HEK293T (cell line): ENCODE measurements at regions not wholly inside any gene's neighbourhood (a gene's known extent, or its start where the extent isn't known, plus 50 kb on each side); places are given as distances from the start of the nearest gene placed in this dataset.

Experiments
- CTCF ChIA-PET: fragments of 350-600 bp; formaldehyde crosslinking; extraction: SDS; loops from one replicate; lab custom pipeline; 2021; ENCODE audit warnings: antibody characterized with exemption, inconsistent platforms; lab: Yijun Ruan, JAX
- POLR2A ChIA-PET: fragments of 350-600 bp; formaldehyde crosslinking; extraction: SDS; loops from one replicate; lab custom pipeline; 2020; ENCODE audit warnings: antibody characterized with exemption, inconsistent platforms; lab: Yijun Ruan, JAX
- DNase-seq: peaks from one replicate; pipeline ENCODE4 v3.0.0; 2012; ENCODE audit warnings: mixed read lengths; ENCODE audit errors: extremely low spot score
- ARNT ChIP-seq: fragments of 450-650 bp; IDR thresholded peaks from 2 replicates; pipeline ENCODE4 v1.6.1; 2017; ENCODE audit warnings: mild to moderate bottlenecking
- BHLHE40 ChIP-seq: fragments of 450-650 bp; IDR thresholded peaks from 2 replicates; pipeline ENCODE4 v1.6.1; 2016; ENCODE audit warnings: mild to moderate bottlenecking, moderate library complexity, borderline replicate concordance
- CTBP1 ChIP-seq: fragments of 450-650 bp; IDR thresholded peaks from 2 replicates; pipeline ENCODE4 v1.6.1; 2016; ENCODE audit warnings: borderline replicate concordance
- ELF4 ChIP-seq: fragments of 450-650 bp; IDR thresholded peaks from 2 replicates; pipeline ENCODE4 v1.6.1; 2017; ENCODE audit warnings: antibody characterized with exemption
- FOXA1 ChIP-seq: fragments of 450-650 bp; IDR thresholded peaks from 2 replicates; pipeline ENCODE4 v1.6.1; 2016; ENCODE audit warnings: mild to moderate bottlenecking
- FOXK2 ChIP-seq: fragments of 450-650 bp; IDR thresholded peaks from 2 replicates; pipeline ENCODE4 v1.6.1; 2016; ENCODE audit warnings: mild to moderate bottlenecking
- FOXM1 ChIP-seq: fragments of 450-650 bp; IDR thresholded peaks from 2 replicates; pipeline ENCODE4 v1.6.1; 2017; ENCODE audit warnings: mild to moderate bottlenecking, borderline replicate concordance
- HDGF ChIP-seq: fragments of 450-650 bp; IDR thresholded peaks from 2 replicates; pipeline ENCODE4 v1.6.1; 2017; ENCODE audit warnings: antibody characterized with exemption, borderline replicate concordance
- L3MBTL2 ChIP-seq: fragments of 450-650 bp; conservative IDR thresholded peaks from 2 replicates; pipeline ENCODE4 v1.6.1; 2016; ENCODE audit warnings: mild to moderate bottlenecking
- LEF1 ChIP-seq: fragments of 450-650 bp; IDR thresholded peaks from 2 replicates; pipeline ENCODE4 v1.6.1; 2017; ENCODE audit warnings: mild to moderate bottlenecking, borderline replicate concordance
- NFRKB ChIP-seq: fragments of 450-650 bp; IDR thresholded peaks from 2 replicates; pipeline ENCODE4 v1.6.1; 2016; ENCODE audit warnings: mild to moderate bottlenecking, moderate library complexity
- PKNOX1 ChIP-seq: fragments of 450-650 bp; IDR thresholded peaks from 2 replicates; pipeline ENCODE4 v1.6.1; 2016
- SP1 ChIP-seq: fragments of 450-650 bp; IDR thresholded peaks from 2 replicates; pipeline ENCODE4 v1.6.1; 2017
- SUZ12 ChIP-seq: fragments of 450-650 bp; IDR thresholded peaks from 2 replicates; pipeline ENCODE4 v1.6.1; 2016; ENCODE audit warnings: mild to moderate bottlenecking
- TARDBP ChIP-seq: fragments of 450-650 bp; IDR thresholded peaks from 2 replicates; pipeline ENCODE4 v1.6.1; 2016
- ZNF384 ChIP-seq: fragments of 450-650 bp; IDR thresholded peaks from 2 replicates; pipeline ENCODE4 v1.6.1; 2016

- TF ChIP-seq FOXA1 (no peak), NFRKB (no peak), SUZ12 (no peak), TARDBP (no peak), ARNT (no peak), FOXM1 (no peak), SP1 (no peak), FOXK2 (no peak), ZNF384 (no peak), PKNOX1 (no peak), ELF4 (no peak), LEF1 (no peak), BHLHE40 (no peak), CTBP1 (no peak), L3MBTL2 (no peak), HDGF (no peak)
- DNase-seq: no peak
- ChIA-PET CTCF (no interaction called here), POLR2A (no interaction called here)
Measured at GRCh38 chr14:28952666-28953065, 186.1 kb downstream of the FOXG1 start.

- CTCF ChIA-PET: no interaction called here
Measured at GRCh38 chr14:28953973-28954372, 187.4 kb downstream of the FOXG1 start.

GRCh38 chr14:28966416-28967233 is 200.0 kb downstream of the FOXG1 start:
- ChIA-PET CTCF (no interaction called here), POLR2A (no interaction called here)
- no peak for DNase-seq
- TF ChIP-seq NFRKB: no peak
- no peak for TF ChIP-seq PKNOX1
- TF ChIP-seq L3MBTL2: no peak
- no peak for TF ChIP-seq SUZ12
- TF ChIP-seq ZNF384: no peak
- TF ChIP-seq TARDBP: no peak
- no peak for TF ChIP-seq LEF1
- TF ChIP-seq BHLHE40: no peak
- no peak for TF ChIP-seq FOXA1

More at GRCh38 chr14:28953973-28954372, 187.4 kb downstream of the FOXG1 start:
- TF ChIP-seq CTBP1 (no peak), FOXM1 (no peak), BHLHE40 (no peak), PKNOX1 (no peak), SUZ12 (no peak), NFRKB (no peak), FOXK2 (no peak), ZNF384 (no peak), FOXA1 (no peak), ARNT (no peak), SP1 (no peak), TARDBP (no peak)
- POLR2A ChIA-PET: no interaction called here
- DNase-seq: no peak

GRCh38 chr14:28975084-28975483 is 208.5 kb downstream of the FOXG1 start:
- ChIA-PET CTCF (no interaction called here), POLR2A (no interaction called here)
- no peak for DNase-seq
- TF ChIP-seq BHLHE40 (no peak), FOXA1 (no peak), L3MBTL2 (no peak), HDGF (no peak), PKNOX1 (no peak), ARNT (no peak), FOXM1 (no peak), CTBP1 (no peak), SP1 (no peak), FOXK2 (no peak)

- POLR2A ChIA-PET: no interaction called here
- TF ChIP-seq SUZ12: no peak
- no peak for TF ChIP-seq LEF1
- TF ChIP-seq ZNF384: no peak
- TF ChIP-seq L3MBTL2: no peak
- no peak for TF ChIP-seq PKNOX1
- no peak for TF ChIP-seq ARNT
- TF ChIP-seq SP1: no peak
- no peak for TF ChIP-seq FOXM1
- no peak for TF ChIP-seq HDGF
- CTCF ChIA-PET: no interaction called here
- DNase-seq: no peak
Measured at GRCh38 chr14:28982228-28982627, 215.6 kb downstream of the FOXG1 start.
